ENCODE measurements at regions not wholly inside any gene's neighbourhood (a gene's known extent, or its start where the extent isn't known, plus 50 kb on each side); places are given as distances from the start of the nearest gene placed in this dataset.
"Not testable (repeated sequence)": the region's sequence is repeated elsewhere in the genome, so short reads cannot be mapped to it uniquely, and the experiment has no call there.

DNA sequence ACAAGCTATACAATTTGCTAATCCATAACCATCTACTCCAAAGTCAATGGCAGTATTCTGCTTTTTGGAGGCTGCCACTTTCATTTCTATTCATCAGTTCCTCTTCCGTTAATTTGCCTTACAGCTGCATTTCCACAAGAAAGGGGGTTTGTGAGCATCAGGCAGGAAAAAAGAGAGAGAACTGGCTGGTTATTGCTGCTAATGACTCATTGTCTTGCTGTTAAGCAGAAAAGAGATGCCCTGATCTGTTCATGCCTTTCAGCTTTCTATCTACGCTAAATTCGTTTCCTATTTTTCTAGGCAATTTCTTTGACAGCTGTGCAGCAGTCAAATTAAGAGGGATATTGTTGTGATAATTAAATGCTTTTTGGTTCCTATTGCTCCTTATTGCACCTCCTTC lies 65.9 kb upstream of the GNAQ start:
- Mint-ChIP-seq H3K4me3 (ENCODE audit: unreplicated experiment) (no peak overlapping the region), H3K27ac (ENCODE audit: unreplicated experiment) (no peak overlapping the region), H3K4me1 (ENCODE audit: unreplicated experiment) (peaks cover 6% of the 10 kb centered on the region), H3K9me3 (ENCODE audit: unreplicated experiment) (no peaks in the 10 kb centered on the region), H3K27me3 (ENCODE audit: unreplicated experiment) (peaks cover 2% of the 10 kb centered on the region), H3K36me3 (ENCODE audit: low read depth, unreplicated experiment) (no peaks in the 10 kb centered on the region)
- no peak for DNase-seq (ENCODE audit: low spot score)
- TF ChIP-seq, protein P1, sequence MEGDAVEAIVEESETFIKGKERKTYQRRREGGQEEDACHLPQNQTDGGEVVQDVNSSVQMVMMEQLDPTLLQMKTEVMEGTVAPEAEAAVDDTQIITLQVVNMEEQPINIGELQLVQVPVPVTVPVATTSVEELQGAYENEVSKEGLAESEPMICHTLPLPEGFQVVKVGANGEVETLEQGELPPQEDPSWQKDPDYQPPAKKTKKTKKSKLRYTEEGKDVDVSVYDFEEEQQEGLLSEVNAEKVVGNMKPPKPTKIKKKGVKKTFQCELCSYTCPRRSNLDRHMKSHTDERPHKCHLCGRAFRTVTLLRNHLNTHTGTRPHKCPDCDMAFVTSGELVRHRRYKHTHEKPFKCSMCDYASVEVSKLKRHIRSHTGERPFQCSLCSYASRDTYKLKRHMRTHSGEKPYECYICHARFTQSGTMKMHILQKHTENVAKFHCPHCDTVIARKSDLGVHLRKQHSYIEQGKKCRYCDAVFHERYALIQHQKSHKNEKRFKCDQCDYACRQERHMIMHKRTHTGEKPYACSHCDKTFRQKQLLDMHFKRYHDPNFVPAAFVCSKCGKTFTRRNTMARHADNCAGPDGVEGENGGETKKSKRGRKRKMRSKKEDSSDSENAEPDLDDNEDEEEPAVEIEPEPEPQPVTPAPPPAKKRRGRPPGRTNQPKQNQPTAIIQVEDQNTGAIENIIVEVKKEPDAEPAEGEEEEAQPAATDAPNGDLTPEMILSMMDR (IDR thresholded peaks at IDR 0.05; ENCODE audit: unreplicated experiment): no peak

DNA sequence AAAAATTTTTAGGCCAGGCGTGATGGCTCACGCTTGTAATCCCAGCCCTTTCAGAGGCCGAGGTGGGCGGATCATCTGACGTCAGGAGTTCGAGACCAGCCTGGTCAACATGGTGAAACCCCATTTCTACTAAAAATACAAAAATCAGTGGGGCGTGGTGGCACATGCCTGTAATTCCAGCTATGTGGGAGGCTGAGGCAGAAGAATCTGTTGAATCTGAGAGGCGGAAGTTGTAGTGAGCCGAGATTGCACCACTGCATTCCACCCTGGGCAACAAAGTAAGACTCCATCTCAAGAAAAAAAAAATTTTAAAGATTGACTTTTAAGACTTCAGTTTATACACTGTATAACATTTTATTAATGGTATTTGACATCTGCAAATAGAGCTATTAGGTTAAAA lies 60.1 kb upstream of the GNAQ start:
- Mint-ChIP-seq H3K36me3 (ENCODE audit: low read depth, unreplicated experiment) (no peaks in the 10 kb centered on the region), H3K27me3 (ENCODE audit: unreplicated experiment) (peaks cover 2% of the 10 kb centered on the region), H3K9me3 (ENCODE audit: unreplicated experiment) (no peaks in the 10 kb centered on the region), H3K4me1 (ENCODE audit: unreplicated experiment) (no peaks in the 10 kb centered on the region), H3K27ac (ENCODE audit: unreplicated experiment) (no peak overlapping the region), H3K4me3 (ENCODE audit: unreplicated experiment) (no peak overlapping the region)
- DNase-seq (ENCODE audit: low spot score): no peak
- TF ChIP-seq, protein P1 (IDR thresholded peaks at IDR 0.05; ENCODE audit: unreplicated experiment): no peak

DNA sequence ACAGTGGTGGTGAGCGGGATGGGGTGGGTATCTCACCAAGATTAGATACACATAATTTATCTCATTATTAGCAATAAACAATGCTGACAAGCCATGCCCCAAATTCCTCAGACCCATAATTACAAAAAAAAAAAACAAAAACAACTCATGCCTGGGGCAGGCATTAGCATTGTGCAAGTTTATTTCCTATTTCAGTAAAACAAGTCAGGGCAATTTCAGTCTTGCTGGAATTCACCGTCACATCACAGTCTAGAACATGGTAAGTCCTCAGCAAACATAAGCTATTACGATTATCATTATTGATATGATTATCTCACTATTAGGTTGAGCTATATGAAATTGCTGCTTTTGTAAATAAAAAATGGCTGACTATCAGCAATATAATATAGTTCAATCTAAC lies 57.5 kb upstream of the GNAQ start:
- H3K27ac Mint-ChIP-seq (ENCODE audit: unreplicated experiment): no peak overlapping the region
- H3K4me1 Mint-ChIP-seq (ENCODE audit: unreplicated experiment): no peaks in the 10 kb centered on the region
- H3K4me3 Mint-ChIP-seq (ENCODE audit: unreplicated experiment): no peak overlapping the region
- H3K36me3 Mint-ChIP-seq (ENCODE audit: low read depth, unreplicated experiment): no peaks in the 10 kb centered on the region
- no peak for DNase-seq (ENCODE audit: low spot score)
- H3K27me3 Mint-ChIP-seq (ENCODE audit: unreplicated experiment): no peaks in the 10 kb centered on the region
- TF ChIP-seq, protein P1 (IDR thresholded peaks at IDR 0.05; ENCODE audit: unreplicated experiment): no peak
- no peaks in the 10 kb centered on the region for H3K9me3 Mint-ChIP-seq (ENCODE audit: unreplicated experiment)

DNA sequence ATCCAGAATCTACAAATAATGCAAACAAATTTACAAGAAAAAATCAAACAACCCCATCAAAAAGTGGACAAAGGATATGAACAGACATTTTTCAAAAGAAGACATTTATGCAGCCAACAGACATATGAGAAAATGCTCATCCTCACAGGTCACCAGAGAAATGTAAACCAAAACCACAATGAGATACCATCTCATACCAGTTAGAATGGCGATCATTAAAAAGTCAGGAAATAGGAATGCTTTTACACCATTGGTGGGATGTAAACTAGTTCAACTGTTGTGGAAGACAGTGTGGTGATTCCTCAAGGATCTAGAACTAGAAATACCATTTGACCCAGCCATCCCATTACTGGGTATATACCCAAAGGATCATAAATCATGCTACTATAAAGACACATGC lies 56.6 kb upstream of the GNAQ start:
- not testable (repeated sequence) for DNase-seq (ENCODE audit: low spot score); H3K36me3 Mint-ChIP-seq (ENCODE audit: low read depth, unreplicated experiment); H3K4me1 Mint-ChIP-seq (ENCODE audit: unreplicated experiment); H3K27me3 Mint-ChIP-seq (ENCODE audit: unreplicated experiment); H3K9me3 Mint-ChIP-seq (ENCODE audit: unreplicated experiment); H3K4me3 Mint-ChIP-seq (ENCODE audit: unreplicated experiment); H3K27ac Mint-ChIP-seq (ENCODE audit: unreplicated experiment)

Data from endothelial cell (in vitro differentiated cells).